ENCODE measurements at regions not wholly inside any gene's neighbourhood (a gene's known extent, or its start where the extent isn't known, plus 50 kb on each side); places are given as distances from the start of the nearest gene placed in this dataset.

DNA sequence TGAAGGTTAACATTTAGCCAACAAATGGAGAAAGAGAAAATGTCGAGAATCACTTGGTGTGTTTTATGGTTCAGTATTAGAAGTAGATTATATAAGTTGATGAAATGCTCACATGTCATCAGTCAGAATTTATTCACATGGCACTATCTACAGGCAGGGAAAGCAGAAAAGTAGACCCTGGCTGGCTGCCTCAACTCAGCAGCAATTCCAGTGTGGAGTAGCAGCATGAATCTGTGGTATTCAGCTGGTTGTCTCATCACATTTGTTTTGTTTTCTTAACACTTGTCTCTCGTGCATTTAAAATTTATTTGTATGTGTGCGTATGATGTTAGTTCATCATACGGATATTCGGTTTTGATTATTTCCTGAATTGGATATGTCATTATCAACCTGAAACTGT is 153.5 kb upstream of the OR13F1 start:
- TF ChIP-seq, protein P1, sequence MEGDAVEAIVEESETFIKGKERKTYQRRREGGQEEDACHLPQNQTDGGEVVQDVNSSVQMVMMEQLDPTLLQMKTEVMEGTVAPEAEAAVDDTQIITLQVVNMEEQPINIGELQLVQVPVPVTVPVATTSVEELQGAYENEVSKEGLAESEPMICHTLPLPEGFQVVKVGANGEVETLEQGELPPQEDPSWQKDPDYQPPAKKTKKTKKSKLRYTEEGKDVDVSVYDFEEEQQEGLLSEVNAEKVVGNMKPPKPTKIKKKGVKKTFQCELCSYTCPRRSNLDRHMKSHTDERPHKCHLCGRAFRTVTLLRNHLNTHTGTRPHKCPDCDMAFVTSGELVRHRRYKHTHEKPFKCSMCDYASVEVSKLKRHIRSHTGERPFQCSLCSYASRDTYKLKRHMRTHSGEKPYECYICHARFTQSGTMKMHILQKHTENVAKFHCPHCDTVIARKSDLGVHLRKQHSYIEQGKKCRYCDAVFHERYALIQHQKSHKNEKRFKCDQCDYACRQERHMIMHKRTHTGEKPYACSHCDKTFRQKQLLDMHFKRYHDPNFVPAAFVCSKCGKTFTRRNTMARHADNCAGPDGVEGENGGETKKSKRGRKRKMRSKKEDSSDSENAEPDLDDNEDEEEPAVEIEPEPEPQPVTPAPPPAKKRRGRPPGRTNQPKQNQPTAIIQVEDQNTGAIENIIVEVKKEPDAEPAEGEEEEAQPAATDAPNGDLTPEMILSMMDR (IDR thresholded peaks at IDR 0.05; ENCODE audit: low read length), result no peak
- no peak for TF ChIP-seq EZH2 (IDR thresholded peaks at IDR 0.05; ENCODE audit: borderline replicate concordance, low read length)
